KOPT-K1 (cell line): ENCODE measurements at regions not wholly inside any gene's neighbourhood (a gene's known extent, or its start where the extent isn't known, plus 50 kb on each side); places are given as distances from the start of the nearest gene placed in this dataset.

Source experiments
- H3K27ac ChIP-seq: fragments of 200-600 bp; sonication (generic); 2 replicates; pipeline ENCODE4 v1.5.1; 2016; ENCODE audit warnings: antibody characterized with exemption, mild to moderate bottlenecking, low read depth, low read length; ENCODE audit not compliant: poor library complexity, severe bottlenecking
- H3K36me3 ChIP-seq: fragments of 200-600 bp; sonication (generic); 2 replicates; pipeline ENCODE4 v1.5.1; 2017; ENCODE audit warnings: antibody characterized with exemption, mild to moderate bottlenecking, low read length, moderate library complexity; ENCODE audit not compliant: insufficient read depth
- H3K9me3 ChIP-seq: fragments of 200-600 bp; sonication (generic); 2 replicates; pipeline ENCODE4 v1.5.1; 2017; ENCODE audit warnings: antibody characterized with exemption, low read length, mild to moderate bottlenecking; ENCODE audit not compliant: insufficient read depth, poor library complexity, severe bottlenecking

- H3K9me3 ChIP-seq = peaks cover 14% of the 10 kb centered on the region
- H3K27ac ChIP-seq = no peak overlapping the region
- H3K36me3 ChIP-seq = no peaks in the 10 kb centered on the region
Observed at GRCh38 chr20:57874141-57874540, 164.3 kb upstream of the PMEPA1 start.

- Histone ChIP-seq H3K36me3 (no peaks in the 10 kb centered on the region), H3K27ac (no peak overlapping the region), H3K9me3 (peaks cover 14% of the 10 kb centered on the region)
Observed at GRCh38 chr20:57872816-57873409, 163.1 kb upstream of the PMEPA1 start.

- H3K36me3 ChIP-seq = no peaks in the 10 kb centered on the region
- no peak overlapping the region for H3K27ac ChIP-seq
- peaks cover 14% of the 10 kb centered on the region for H3K9me3 ChIP-seq
Observed at GRCh38 chr20:57871237-57871632, 161.4 kb upstream of the PMEPA1 start.

GRCh38 chr20:57870597-57871236 is 160.9 kb upstream of the PMEPA1 start:
- Histone ChIP-seq H3K9me3 (peaks cover 14% of the 10 kb centered on the region), H3K27ac (no peak overlapping the region), H3K36me3 (no peaks in the 10 kb centered on the region)

- Histone ChIP-seq H3K36me3 (no peaks in the 10 kb centered on the region), H3K27ac (no peak overlapping the region)
Observed at GRCh38 chr20:57869951-57870315, 160.1 kb upstream of the PMEPA1 start.

GRCh38 chr20:57869291-57869950 is 159.6 kb upstream of the PMEPA1 start:
- H3K36me3 ChIP-seq = no peaks in the 10 kb centered on the region
- H3K9me3 ChIP-seq = peaks cover 14% of the 10 kb centered on the region
- H3K27ac ChIP-seq = no peak overlapping the region

More at GRCh38 chr20:57869951-57870315, 160.1 kb upstream of the PMEPA1 start:
- peaks cover 14% of the 10 kb centered on the region for H3K9me3 ChIP-seq

DNA sequence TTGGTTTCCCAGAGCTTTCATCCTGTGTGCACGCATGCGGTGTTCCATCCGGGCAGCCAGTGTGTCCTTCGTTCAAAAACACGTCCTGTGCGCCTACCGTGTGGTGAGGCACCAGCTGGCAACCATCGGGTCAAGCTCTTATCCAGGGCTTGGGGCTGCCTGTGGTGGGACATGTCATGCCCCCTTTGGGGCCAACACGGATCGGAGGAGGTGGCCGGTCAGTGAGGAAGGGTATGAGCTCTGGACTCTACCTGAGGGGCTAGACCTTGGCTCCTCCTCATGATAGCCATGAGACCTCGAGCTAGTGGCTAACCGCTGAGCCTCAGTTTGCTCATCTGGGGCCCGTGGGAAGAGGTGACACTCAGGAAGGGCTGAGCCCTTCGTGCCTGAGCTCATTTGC is 158.5 kb upstream of the PMEPA1 start:
- Histone ChIP-seq H3K27ac (no peak overlapping the region), H3K36me3 (no peaks in the 10 kb centered on the region)

DNA sequence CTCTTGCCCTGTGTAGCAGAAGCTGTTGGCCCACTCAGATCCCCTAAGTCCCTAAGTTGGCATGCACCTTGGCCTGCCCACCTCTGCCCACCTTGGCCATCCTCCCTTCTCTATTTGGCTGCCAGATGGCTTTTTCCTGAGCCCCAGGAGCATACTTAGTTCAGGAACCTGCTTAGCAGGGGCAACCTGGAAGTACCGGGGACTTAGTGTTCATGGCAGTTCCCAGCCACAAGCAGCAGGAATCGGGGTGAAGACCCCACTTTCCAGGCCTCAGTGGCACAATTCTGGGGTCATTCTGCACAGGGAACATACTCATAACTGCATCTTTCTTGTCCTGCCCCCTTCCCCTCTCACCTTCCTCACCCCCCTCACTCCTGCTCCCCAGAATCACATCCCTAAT is 158.0 kb upstream of the PMEPA1 start:
- H3K36me3 ChIP-seq = no peaks in the 10 kb centered on the region
- H3K9me3 ChIP-seq = peaks cover 13% of the 10 kb centered on the region
- H3K27ac ChIP-seq = no peak overlapping the region

More for the DNA sequence above, 158.5 kb upstream of the PMEPA1 start:
- peaks cover 14% of the 10 kb centered on the region for H3K9me3 ChIP-seq

DNA sequence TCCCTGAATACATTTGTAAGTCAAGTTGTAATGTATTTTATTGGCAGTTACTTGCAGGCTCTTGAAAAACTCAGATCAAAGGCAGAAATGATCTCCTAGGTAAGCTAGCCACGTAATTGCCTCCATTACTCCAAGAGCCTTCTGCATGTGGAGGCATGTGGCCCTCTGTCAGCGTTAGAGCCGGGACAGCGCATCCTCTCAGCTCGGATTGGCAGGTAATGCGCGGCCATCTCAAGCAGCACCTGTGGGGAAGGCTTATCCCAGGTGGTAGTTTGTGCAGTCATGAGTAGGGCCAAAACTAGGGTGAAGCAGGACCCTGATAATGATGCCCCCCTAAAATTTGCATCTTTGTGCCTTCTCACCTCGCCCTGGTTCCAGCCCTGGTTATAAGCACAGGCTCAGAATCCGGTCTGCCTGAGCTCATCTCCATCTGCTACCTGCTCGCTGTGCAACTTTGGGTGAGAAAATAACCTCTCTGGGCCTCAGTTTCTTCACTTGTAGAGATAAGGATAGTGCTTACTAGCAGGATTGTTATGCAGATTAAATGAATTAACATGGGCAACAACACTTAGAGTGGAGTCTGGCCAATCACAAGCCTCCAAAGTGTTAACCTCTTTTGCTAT is 157.5 kb upstream of the PMEPA1 start:
- Histone ChIP-seq H3K27ac (no peak overlapping the region), H3K9me3 (peaks cover 8% of the 10 kb centered on the region), H3K36me3 (no peaks in the 10 kb centered on the region)

GRCh38 chr20:57866250-57867106 is 156.7 kb upstream of the PMEPA1 start:
- no peak overlapping the region for H3K27ac ChIP-seq
- H3K36me3 ChIP-seq = no peaks in the 10 kb centered on the region

GRCh38 chr20:57865266-57865665 is 155.5 kb upstream of the PMEPA1 start:
- no peak overlapping the region for H3K27ac ChIP-seq
- H3K36me3 ChIP-seq = no peaks in the 10 kb centered on the region
- no peaks in the 10 kb centered on the region for H3K9me3 ChIP-seq

More at GRCh38 chr20:57866250-57867106, 156.7 kb upstream of the PMEPA1 start:
- no peaks in the 10 kb centered on the region for H3K9me3 ChIP-seq

GRCh38 chr20:57860576-57860975 is 150.8 kb upstream of the PMEPA1 start:
- H3K9me3 ChIP-seq = no peaks in the 10 kb centered on the region
- no peaks in the 10 kb centered on the region for H3K36me3 ChIP-seq

GRCh38 chr20:57857969-57858368 is 148.2 kb upstream of the PMEPA1 start:
- Histone ChIP-seq H3K9me3 (no peaks in the 10 kb centered on the region), H3K27ac (no peak overlapping the region), H3K36me3 (no peaks in the 10 kb centered on the region)

More at GRCh38 chr20:57860576-57860975, 150.8 kb upstream of the PMEPA1 start:
- no peak overlapping the region for H3K27ac ChIP-seq

DNA sequence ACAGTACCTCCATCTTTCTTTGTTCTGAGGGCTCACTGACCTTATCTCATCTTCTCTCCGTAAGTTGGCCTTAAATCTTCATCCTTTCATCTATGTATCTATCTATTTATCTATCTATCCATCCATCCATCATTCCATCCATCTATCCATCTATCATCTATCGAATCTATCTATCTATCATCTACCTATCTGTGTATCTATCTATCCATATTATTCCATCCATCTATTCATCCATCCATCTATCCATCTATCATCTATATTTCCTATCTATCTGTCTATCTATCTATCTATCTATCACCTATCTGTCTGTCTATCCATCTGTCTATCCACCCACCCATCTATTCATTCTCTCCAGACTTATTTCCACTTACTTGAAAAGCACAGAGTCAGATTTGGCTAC is 147.3 kb upstream of the PMEPA1 start:
- Histone ChIP-seq H3K27ac (no peak overlapping the region), H3K9me3 (no peaks in the 10 kb centered on the region), H3K36me3 (no peaks in the 10 kb centered on the region)

- H3K9me3 ChIP-seq = no peaks in the 10 kb centered on the region
- H3K36me3 ChIP-seq = no peaks in the 10 kb centered on the region
- no peak overlapping the region for H3K27ac ChIP-seq
Observed at GRCh38 chr20:57856658-57857057, 146.8 kb upstream of the PMEPA1 start.
